ENCODE measurements at regions not wholly inside any gene's neighbourhood (a gene's known extent, or its start where the extent isn't known, plus 50 kb on each side); places are given as distances from the start of the nearest gene placed in this dataset.
A peak's percentile ranks its signal among the peaks of the same experiment; 100 is the strongest.

DNA sequence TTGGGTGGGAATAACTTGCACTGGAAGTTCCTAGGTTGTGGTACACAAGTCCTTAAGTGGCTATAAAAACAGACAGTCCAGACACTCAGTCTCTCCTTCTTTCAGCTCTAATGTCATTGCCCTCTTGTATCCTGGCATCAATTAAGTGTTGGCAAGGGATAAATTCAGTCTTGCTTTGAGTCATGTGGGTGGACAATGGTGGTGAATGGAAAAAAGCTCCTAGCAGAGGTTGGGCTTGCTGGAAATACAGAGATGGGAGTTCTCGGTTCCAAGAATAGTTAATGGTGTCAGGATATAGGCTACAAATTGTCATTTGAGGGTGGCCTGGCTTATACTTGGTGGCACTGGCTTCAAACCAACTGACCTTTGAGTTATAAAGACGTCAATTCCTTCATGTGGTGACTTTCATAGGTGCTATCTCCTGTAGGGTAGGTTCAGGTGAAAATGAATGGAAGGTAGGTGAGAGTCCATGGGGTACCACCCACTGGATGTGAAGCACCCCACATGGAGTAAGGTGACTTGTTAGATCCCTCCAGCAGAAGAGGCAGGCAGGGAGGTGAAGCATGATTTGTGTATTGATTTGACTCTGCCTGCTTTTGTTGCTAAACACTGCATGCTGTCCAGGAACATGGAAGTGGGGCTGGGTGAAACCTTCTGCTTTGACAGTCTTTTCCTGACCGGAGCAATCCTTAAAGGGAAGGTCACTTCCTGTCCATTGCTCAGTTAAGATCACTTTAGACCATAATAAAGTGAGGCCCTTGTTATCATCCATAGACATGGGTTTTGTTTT, 102.0 kb downstream of the LACC1 start:
- ATAC-seq = no peak
- intact Hi-C loops (cut with DNase I) = no loop called here
- no peak for DNase-seq

DNA sequence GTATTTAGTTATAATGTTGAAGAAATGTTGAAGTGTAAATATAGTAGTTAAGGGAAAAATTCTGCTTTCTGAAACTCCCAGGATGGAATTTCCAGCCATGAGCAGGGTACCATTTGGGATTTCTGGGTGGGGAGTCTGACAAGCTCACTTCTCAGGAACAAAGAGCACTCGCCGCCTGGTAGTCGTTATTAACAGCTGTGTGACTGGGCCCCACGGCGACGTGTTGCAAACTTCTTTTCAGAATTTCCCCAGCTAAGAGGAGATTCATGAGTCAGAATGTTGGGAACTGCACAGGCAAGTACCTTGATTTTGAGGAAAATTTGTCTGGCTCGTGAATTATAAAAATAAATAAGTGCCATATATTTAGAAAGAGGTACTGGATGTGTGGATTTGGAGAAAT, 103.7 kb downstream of the LACC1 start:
- intact Hi-C loops (cut with DNase I) = no loop called here
- ATAC-seq (no peak), DNase-seq (no peak)

DNA sequence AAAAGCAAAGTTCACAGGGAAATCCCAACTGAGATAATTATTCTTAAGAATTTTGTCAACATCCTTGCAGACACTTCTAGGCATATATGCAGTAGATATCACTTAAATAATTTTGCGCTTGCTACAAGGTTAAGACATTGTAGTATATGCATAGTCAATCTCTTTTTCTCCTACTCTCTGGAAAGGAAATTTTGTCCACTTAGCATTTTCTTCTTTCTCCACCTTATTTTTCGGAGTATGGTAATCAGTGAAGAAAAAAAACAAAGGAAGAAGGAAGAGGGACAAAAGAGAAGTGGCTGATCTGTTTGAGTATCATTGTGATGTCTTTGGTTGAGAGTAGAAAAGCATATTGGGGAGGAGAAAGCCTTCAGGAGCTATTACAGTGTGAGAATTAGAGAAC, 104.6 kb downstream of the LACC1 start:
- intact Hi-C loops (cut with DNase I) = no loop called here
- ATAC-seq (no peak), DNase-seq (no peak)

DNA sequence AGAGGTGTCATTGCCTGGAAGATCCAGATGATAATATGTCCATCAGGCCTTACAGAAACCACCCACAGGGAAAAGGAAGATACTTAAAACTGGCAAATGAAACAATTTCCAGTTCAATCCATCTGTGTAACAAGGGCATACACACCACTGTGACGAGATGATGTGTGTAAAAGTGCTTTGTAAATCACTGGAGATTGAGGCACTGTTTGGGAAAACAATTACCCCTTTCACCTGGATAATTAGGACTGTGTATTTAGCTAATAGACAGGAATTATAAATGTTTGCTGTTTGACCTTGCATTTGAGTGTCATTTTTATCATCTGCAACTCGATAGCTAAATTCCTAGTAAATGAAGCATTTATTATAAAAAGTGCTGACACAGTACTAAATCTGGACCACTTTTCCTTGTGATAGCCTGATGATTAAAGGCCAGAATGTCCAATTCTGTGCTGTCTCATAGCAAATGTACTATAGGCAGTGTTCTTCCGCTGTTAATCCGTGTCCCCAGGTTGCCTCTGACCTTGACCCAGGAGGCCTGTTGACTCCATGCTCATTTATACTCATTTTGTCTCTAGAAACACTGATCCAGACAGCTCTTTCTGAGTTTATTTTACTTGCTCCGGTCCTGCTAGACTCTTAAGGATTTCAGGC, 105.8 kb downstream of the LACC1 start:
- intact Hi-C loops (cut with DNase I) = no loop called here
- DNase-seq (no peak), ATAC-seq (peak in 1 of 2 donors; percentile 55)

DNA sequence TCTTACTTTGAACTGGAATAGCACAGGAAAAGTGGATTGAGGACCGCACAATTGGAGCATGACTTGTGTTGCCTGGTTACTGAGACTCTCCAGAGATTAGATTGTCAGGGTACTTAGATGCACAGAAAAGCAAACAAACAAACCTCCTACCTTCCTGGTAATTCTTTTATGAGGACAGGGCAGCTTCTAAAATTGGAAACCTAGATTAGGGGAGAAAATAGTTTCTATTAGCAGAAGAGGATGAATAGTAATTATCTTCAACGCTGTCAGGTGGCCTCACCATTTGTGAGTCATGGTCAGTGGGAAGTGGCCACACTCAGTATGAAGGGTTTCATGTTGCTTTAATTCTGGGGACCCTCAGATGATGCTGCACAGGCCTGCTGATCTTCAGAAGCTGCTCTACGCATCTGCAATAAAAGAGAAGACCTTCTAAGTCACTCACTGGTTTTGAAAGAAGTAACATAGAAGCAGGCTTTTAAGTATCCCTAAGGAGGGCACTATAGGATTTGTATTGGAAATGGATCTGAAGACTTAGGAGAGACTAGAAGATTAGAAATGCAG, 106.8 kb downstream of the LACC1 start:
- peak; percentile 74 to 90 for ATAC-seq
- DNase-seq = no peak
- intact Hi-C loops (cut with DNase I) = no loop called here

DNA sequence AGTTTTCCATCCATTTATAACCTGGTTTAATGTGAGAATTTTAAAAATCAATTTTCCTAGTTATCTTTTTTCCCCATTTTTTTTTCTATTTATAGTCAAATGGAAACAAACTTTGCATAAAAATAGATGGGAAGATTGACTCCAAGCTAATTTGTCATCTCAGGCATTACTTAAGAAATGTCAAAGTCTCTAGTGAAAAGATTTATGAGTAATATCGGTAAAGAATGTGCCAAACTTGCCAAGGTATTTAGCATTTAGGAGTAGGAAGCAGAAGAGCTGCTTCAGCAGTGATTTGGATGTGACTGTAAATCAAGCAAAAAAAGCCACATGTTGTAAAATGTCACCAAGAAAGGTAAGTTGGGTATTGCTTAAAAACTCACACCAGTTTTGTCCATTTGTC, 108.6 kb downstream of the LACC1 start:
- intact Hi-C loops (cut with DNase I) = no loop called here
- no peak for ATAC-seq
- DNase-seq = no peak

DNA sequence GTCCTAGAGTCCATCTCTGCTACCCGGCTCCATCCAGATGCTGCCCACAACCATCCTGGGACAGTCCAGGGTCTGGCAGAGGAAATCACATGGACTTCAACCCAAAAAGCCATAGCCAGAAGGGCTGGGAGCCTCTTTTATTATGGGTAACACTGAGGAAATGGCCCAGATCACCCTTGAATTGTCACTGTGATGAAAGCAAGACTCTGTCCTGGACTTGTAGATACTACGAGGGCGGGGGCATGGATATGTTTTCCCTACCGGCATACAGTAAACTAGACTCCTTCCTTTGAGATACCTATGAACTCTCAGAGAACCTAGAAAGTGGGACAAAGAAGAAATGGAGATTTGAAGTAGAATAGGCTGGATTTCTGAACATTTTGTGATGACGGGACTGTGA, 110.3 kb downstream of the LACC1 start:
- ATAC-seq (no peak), DNase-seq (no peak)
- intact Hi-C loops (cut with DNase I) = no loop called here

DNA sequence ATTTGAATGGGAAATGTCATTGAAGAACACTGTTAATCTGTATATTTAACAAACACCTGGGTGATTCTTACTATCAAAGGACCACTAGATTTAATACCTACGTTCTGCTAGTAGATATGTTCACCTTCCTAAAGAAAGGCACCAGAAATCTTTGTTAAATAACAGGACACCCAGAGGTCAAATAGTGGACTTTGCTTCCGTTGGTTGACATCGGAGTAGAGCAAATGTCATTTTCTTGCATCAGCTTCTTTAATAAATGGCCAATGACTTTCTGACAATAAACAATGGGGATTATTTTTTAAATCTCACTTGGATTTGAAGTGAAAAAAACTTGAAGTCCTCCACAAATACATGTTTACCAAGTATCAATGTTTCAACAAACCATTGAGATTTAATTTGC, 111.1 kb downstream of the LACC1 start:
- ATAC-seq (no peak), DNase-seq (no peak)
- intact Hi-C loops (cut with DNase I) = no loop called here

DNA sequence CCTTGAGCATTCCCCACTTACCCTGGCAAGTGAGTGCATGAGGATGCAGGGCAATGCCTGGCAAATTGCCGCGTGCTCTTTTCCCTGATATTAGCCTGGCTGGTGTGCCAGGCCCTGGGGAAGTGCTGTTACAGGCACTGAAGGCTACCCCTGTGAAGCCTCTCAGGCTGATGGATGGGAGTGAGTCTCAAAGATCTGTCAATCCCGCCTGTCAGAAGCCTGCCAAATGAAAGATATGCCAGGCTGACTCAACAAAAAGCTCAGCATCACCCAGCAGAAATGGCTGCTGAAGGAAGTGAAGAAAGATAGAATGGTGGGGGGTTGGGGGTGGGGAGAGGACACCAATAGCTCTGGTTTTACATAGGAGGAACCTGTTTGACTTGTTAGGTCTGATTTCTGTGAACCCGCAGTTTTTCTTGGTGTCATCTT, 112.1 kb downstream of the LACC1 start:
- ATAC-seq = peak; percentile 57 to 92
- no peak for DNase-seq
- intact Hi-C loops (cut with DNase I) = no loop called here

DNA sequence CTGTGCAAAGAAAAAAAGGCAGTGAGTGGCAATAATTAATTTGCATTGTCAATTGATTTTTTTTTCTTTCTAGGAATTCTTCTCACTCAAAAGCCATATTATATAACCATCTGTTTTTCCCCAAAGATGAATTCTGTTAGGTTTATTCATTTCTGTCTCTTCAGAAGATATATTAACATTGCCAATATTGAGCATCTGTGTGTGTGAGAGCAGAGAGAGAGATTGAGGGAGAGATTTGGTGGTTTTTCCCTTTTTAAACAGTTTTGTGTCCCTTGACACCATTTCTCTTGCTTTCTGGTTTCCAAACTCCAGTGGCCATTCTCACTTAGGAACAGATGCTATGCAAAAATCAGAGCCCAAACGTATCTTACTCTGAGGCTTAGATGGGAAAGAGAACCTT, 112.5 kb downstream of the LACC1 start:
- ATAC-seq (no peak), DNase-seq (no peak)
- intact Hi-C loops (cut with DNase I) = no loop called here

DNA sequence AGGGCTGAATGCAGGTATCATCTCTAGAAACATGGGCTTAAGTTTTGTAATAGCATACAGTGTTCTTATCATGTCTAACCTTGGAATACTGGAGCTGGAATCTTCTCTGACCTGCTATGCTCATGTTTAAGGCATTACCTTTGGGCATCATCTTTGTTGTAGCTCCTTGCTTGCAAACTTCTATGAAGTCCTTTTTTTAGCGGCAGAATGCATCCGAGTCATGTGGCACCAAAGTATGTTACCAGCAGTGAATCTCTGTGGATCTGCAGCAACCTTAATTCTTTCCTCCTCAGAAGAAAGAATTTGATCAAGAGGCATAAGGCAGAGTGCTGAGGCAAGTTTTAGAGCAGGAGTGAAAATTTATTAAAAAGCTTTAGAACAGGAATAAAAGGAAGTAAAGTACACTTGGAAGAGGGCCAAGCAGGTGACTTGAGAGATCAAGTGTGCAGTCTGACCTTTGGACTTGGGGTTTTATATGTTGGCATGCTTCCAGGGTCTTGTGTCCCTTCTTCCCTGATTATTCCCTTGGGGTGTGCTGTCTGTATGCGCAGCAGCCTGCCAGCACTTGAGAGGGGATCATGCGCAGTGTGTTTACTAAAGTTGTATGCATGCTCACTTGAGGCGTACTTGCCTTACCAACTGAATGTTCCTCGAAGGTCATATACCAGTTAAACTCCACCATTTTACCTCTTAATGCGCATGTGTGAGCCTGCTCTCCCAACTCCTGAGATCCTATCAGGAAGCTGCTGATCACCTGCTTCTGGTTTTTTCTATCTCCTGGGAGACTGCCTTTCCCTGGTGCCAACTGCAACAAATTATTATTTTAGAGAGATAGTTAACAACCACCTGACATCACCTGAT, 115.5 kb downstream of the LACC1 start:
- DNase-seq (no peak), ATAC-seq (no peak)
- intact Hi-C loops (cut with DNase I) = no loop called here

DNA sequence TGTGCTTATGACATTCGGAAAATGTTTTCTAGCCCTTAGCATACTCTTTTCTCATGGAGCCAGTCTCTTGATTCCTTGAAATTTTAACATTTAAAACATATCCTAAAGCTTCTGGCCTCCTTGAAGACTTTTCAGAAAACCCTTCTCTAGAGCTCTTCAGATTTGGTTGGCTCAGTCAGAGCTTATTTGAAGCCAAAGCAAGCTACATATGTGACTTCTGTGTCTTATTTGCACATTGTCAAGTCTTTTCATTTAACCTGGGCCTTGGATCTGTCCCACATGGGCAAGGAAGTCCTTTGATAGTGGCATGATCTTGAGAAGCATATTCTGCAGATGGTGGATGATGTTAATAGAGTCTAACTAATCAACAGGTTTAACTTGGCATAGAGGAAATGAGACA, 116.5 kb downstream of the LACC1 start:
- intact Hi-C loops (cut with DNase I) = no loop called here
- ATAC-seq (no peak), DNase-seq (no peak)

DNA sequence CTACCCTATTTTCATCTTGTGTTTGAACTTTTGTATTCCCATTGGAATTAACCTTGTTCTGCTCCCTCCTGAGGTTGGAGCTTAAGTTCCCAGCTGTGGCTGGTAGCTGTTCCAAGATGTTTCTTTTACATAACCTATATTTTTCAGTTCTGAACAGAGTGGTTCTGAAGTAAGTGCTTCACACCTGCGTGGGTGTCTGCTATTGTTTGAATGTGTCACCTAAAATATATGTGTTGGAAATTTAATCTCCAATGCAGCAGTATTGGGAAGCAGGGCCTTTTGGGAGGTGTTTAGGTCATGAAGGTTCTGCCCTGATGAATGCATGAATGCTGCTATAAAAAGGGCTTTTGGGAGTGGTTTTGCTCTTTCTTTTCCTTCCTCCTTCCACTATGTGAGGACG, 123.8 kb downstream of the LACC1 start:
- intact Hi-C loops (cut with DNase I) = no loop called here
- no peak for ATAC-seq
- DNase-seq = no peak

DNA sequence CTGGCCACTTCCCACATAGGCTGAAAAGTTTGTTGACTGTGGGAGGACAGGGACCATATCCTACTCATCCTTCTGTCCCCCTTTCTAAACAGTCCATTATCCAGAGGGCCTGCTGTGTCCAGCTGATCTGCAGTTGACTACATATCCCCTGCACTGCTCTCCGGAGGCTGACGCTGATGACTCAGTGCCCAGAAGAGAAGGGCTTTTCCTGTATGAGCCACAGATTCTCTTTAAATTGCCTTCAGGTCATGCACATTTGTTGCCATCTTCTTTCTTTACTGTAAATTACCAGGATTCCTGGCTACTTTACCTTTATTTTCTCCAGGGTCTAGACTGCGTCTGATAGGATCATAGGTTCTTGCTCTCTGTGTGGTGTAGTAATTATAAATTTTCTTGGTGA, 125.2 kb downstream of the LACC1 start:
- intact Hi-C loops (cut with DNase I) = no loop called here
- DNase-seq = no peak
- ATAC-seq = no peak

DNA sequence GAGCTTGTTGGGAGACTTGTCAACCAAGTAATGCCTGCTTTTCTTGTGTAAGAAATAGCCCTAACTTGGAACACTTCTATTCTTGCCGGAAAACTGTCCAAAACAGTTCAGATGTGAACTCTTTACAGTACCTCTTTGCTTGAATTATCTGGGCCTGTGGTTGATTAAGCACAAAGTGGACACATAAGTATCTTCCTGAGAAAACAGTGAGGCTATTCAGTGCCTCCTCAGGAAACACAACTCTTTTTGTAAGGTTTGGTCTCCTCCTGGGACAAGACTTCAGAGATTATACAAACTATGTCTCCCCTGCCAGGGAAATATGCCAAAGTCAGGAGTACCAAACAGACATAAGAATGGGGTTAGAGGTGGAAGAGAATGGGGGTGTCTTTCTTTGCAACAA, 127.7 kb downstream of the LACC1 start:
- ATAC-seq (no peak), DNase-seq (no peak)
- intact Hi-C loops (cut with DNase I) = no loop called here

DNA sequence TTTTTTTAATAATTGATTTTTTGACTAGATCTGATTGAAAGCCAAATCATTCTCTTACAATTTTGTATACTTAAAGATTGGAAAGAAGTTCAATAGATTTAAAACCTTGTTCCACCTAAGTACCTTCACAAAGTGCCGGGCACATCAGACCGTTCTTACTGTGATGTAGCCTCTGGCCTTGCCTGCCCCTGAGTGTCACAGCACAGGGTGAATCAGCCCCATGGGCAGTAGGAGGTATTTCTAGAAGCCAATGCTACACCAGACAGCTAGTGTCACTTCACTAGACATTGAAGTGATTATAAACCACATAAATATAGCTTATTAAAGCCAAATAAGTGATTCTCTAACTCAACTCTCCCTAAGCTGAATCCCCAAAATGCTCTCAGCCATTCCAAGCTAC, 131.3 kb downstream of the LACC1 start:
- intact Hi-C loops (cut with DNase I) = no loop called here
- ATAC-seq = peak in 1 of 2 donors; percentile 27
- DNase-seq = no peak

DNA sequence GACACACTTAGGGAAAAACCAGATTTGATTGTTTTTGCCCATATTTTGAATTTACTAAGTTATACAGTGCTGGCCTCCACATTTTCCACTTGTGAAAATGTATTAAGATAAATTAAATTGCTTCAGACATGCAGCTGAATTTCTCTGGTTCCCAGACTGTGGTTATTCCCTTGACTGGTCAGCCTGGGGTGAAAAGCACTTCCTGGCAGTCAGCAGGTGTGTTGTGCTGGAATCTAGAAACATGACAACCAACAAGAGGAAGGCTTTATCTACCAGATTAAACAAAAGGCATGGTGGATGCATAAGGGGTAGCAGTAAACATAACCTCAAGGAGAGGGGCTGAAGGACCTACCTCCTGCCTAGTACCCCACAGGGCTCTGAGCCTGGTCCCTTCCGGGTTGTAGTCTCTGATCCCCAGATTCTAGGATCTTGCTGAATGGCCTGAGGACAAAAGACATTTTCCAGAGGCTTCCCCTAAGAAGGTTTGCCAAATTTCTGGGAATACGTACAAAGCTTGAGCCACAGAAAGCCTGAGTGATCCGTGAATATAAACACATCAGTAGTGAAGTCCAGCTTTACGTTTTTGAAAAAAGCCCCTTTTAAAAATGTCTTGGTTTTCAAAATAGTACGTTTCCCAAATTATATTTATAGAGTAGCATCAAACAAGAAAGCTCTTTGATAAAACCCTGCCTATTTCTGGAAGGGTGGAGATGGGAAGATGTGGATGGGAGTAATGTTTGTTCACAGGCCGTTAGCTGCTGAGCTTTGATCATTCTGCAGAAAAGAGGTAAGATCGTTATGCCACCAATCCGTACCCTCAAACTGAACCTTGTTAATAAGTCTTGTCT, 133.4 kb downstream of the LACC1 start:
- ATAC-seq = no peak
- intact Hi-C loops (cut with DNase I) = no loop called here
- no peak for DNase-seq

DNA sequence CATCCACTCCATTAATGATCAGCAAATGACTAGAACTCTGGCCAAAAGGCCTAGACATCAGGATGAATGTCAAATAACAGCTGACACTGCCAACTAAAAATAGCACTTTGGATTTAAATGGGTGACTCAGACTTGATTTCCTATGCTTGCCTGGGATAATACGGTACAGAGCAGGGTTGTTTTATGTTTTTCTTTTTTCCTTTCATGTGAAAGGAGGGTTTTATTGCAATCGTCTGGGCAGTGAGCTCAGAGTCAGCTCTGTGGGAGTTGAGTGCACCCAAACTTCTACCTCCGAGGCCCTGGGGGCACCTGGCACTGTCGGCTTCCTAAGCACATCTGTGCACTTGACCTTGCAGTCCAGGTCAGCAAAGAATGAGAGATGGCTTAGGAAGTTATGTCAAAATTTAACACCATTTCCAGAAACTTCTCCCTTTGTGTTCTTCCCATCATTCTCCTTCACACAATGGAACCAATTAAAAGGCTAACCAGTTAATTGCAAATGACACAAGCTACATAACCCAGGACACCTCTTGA, 134.1 kb downstream of the LACC1 start:
- intact Hi-C loops (cut with DNase I) = no loop called here
- DNase-seq (no peak), ATAC-seq (peak; percentile 30 to 73)

DNA sequence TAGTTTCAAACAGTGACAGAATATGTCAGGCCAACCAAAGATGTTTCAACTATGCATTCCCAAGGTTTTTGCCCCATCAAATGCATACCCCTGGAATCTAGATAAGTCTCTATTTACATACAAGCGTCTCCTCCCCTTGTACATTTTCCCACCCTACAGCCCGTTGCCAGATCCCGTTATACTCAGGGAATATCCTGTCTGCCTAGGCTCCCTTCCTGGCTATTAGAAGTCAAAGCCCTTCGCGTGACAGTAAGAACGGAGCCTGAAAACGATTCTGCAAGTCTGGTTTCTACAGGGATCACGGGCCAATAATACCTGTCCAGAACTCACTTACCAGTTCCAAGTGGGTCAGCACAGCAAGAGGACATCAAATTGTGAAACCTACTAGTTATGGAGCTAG, 134.8 kb downstream of the LACC1 start:
- ATAC-seq (no peak), DNase-seq (no peak)
- intact Hi-C loops (cut with DNase I) = no loop called here

All from left cardiac atrium (tissue), 4 donors.